Neural crest cell (in vitro differentiated cells): ENCODE measurements at regions not wholly inside any gene's neighbourhood (a gene's known extent, or its start where the extent isn't known, plus 50 kb on each side); places are given as distances from the start of the nearest gene placed in this dataset.

ENCODE experiments used
- DNase-seq: peaks from one replicate; pipeline ENCODE4 v3.0.0; 2021; ENCODE audit warnings: low read depth, mixed read lengths, low spot score
- H3K27ac Mint-ChIP-seq: one replicate; pipeline ENCODE4 v1.8.0; 2021; ENCODE audit warnings: mild to moderate bottlenecking, mixed read lengths; ENCODE audit not compliant: unreplicated experiment
- H3K27me3 Mint-ChIP-seq: 2 replicates; pipeline ENCODE4 v1.8.0; 2021; ENCODE audit warnings: low read depth, mild to moderate bottlenecking, mixed read lengths
- H3K36me3 Mint-ChIP-seq: 2 replicates; pipeline ENCODE4 v1.8.0; 2021; ENCODE audit warnings: low read depth, mild to moderate bottlenecking, mixed read lengths
- H3K4me1 Mint-ChIP-seq: 2 replicates; pipeline ENCODE4 v1.8.0; 2021; ENCODE audit warnings: mixed read lengths
- H3K4me3 Mint-ChIP-seq: one replicate; pipeline ENCODE4 v1.8.0; 2021; ENCODE audit warnings: mild to moderate bottlenecking, mixed read lengths
- H3K9me3 Mint-ChIP-seq: 2 replicates; pipeline ENCODE4 v1.8.0; 2021; ENCODE audit warnings: mixed read lengths
- CTCF ChIP-seq: fragments of 200-600 bp; sonication (generic); conservative IDR thresholded peaks from 2 replicates; pipeline ENCODE4 v1.5.0; 2021; ENCODE audit warnings: antibody characterized with exemption, mild to moderate bottlenecking

GRCh38 chr7:52540041-52540440 is 495.4 kb upstream of the POM121L12 start:
- peaks cover 10% of the 10 kb centered on the region for H3K9me3 Mint-ChIP-seq
- H3K36me3 Mint-ChIP-seq: no peaks in the 10 kb centered on the region
- no peak for DNase-seq

GRCh38 chr7:52539414-52539813 is 496.0 kb upstream of the POM121L12 start:
- H3K36me3 Mint-ChIP-seq: no peaks in the 10 kb centered on the region
- H3K9me3 Mint-ChIP-seq: peaks cover 10% of the 10 kb centered on the region
- H3K4me3 Mint-ChIP-seq: no peak overlapping the region
- no peak for DNase-seq
- H3K27ac Mint-ChIP-seq: no peak overlapping the region
- H3K4me1 Mint-ChIP-seq: peaks cover 11% of the 10 kb centered on the region
- no peak for TF ChIP-seq CTCF
- no peaks in the 10 kb centered on the region for H3K27me3 Mint-ChIP-seq

More at GRCh38 chr7:52540041-52540440, 495.4 kb upstream of the POM121L12 start:
- Mint-ChIP-seq H3K27ac (no peak overlapping the region), H3K4me3 (no peak overlapping the region), H3K4me1 (peaks cover 11% of the 10 kb centered on the region), H3K27me3 (no peaks in the 10 kb centered on the region)
- TF ChIP-seq CTCF: no peak

- Mint-ChIP-seq H3K9me3 (peaks cover 12% of the 10 kb centered on the region), H3K4me3 (no peak overlapping the region), H3K36me3 (peaks cover 5% of the 10 kb centered on the region), H3K27ac (no peak overlapping the region), H3K27me3 (no peaks in the 10 kb centered on the region), H3K4me1 (peaks cover 11% of the 10 kb centered on the region)
- no peak for TF ChIP-seq CTCF
- no peak for DNase-seq
These were observed 498.4 kb upstream of the POM121L12 start for GRCh38 chr7:52537051-52537450.

- DNase-seq: no peak
- Mint-ChIP-seq H3K4me1 (no peaks in the 10 kb centered on the region), H3K27me3 (no peaks in the 10 kb centered on the region), H3K27ac (no peak overlapping the region), H3K4me3 (no peak overlapping the region), H3K9me3 (peaks cover 2% of the 10 kb centered on the region), H3K36me3 (no peaks in the 10 kb centered on the region)
- TF ChIP-seq CTCF: no peak
These were observed 509.6 kb upstream of the POM121L12 start for GRCh38 chr7:52525772-52526341.

- Mint-ChIP-seq H3K27me3 (no peaks in the 10 kb centered on the region), H3K9me3 (peaks cover 4% of the 10 kb centered on the region), H3K4me1 (no peaks in the 10 kb centered on the region), H3K27ac (no peak overlapping the region), H3K36me3 (peaks cover 2% of the 10 kb centered on the region), H3K4me3 (no peak overlapping the region)
- no peak for TF ChIP-seq CTCF
- DNase-seq: no peak
These were observed 516.6 kb upstream of the POM121L12 start for GRCh38 chr7:52518869-52519268.
